Prostate gland (tissue), 2 donors: ENCODE measurements at regions not wholly inside any gene's neighbourhood (a gene's known extent, or its start where the extent isn't known, plus 50 kb on each side); places are given as distances from the start of the nearest gene placed in this dataset.
"Not testable (repeated sequence)": the region's sequence is repeated elsewhere in the genome, so short reads cannot be mapped to it uniquely, and the experiment has no call there.

Source experiments
- DNase-seq: peaks from one replicate; pipeline ENCODE4 v3.0.0-alpha.2; 2019; ENCODE audit warnings: low spot score
- H3K27ac ChIP-seq, 2 donors: fragments of 200-600 bp; sonication (generic); 2 replicates each; pipeline ENCODE4 v1.5.1; 2017 to 2019
- H3K27me3 ChIP-seq: fragments of 200-600 bp; sonication (generic); replicated peaks from 2 replicates; pipeline ENCODE4 v1.5.1; 2019; ENCODE audit not compliant: insufficient read depth
- H3K36me3 ChIP-seq, 2 donors: fragments of 200-600 bp; sonication (generic); 1 replicate in 1 of 2; 2 replicates in 1 of 2; pipeline versions ENCODE4 v1.5.1 to v1.8.1; 2017 to 2019
- H3K4me1 ChIP-seq: fragments of 200-600 bp; sonication (generic); replicated peaks from 2 replicates; pipeline ENCODE4 v1.5.1; 2019
- H3K4me3 ChIP-seq, 2 donors: fragments of 200-600 bp; sonication (generic); 2 replicates each; pipeline ENCODE4 v1.5.1; 2017 to 2019
- H3K9me3 ChIP-seq: fragments of 200-600 bp; sonication (generic); 2 replicates; pipeline ENCODE4 v1.5.1; 2017
- CTCF ChIP-seq, 4 experiments: fragments of 200-600 bp in 2 of 4; fragments of 450-650 bp in 2 of 4; sonication (generic) in 2 of 4; IDR thresholded peaks; 1 replicate in 3 of 4; 2 replicates in 1 of 4; pipeline ENCODE4 v1.5.1; 2016 to 2019; ENCODE audit warnings: antibody characterized with exemption in 4 of 4, mild to moderate bottlenecking in 2 of 4, moderate library complexity in 2 of 4
- POLR2A ChIP-seq: fragments of 450-650 bp; IDR thresholded peaks from one replicate; pipeline ENCODE4 v1.6.1; 2016; ENCODE audit warnings: antibody characterized with exemption, mild to moderate bottlenecking
- POLR2AphosphoS5 ChIP-seq: sonication (generic); formaldehyde crosslinking; IDR thresholded peaks from one replicate; pipeline ENCODE4 v1.6.1; 2017; ENCODE audit warnings: antibody characterized with exemption
- WGBS: methylation state at CpG from one replicate; pipeline ENCODE4 v1.1.5; 2018; 5-methylcytosine and 5-hydroxymethylcytosine counted together
- intact Hi-C: fragments of 100-400 bp; cut with DNase I; formaldehyde crosslinking; loops from one replicate; pipeline ENCODE4 v1.14.2; 2022

- no peak for TF ChIP-seq CTCF (IDR thresholded peaks at IDR 0.05)
- no peak for TF ChIP-seq POLR2A
- TF ChIP-seq POLR2AphosphoS5: no peak
- Histone ChIP-seq H3K27me3 (no peaks in the 10 kb centered on the region), H3K4me3 (no peak overlapping the region), H3K36me3 (no peaks in the 10 kb centered on the region), H3K9me3 (no peaks in the 10 kb centered on the region), H3K4me1 (no peaks in the 10 kb centered on the region), H3K27ac (no peak overlapping the region)
- DNase-seq: no peak
- intact Hi-C loops: no loop called here
Measured at GRCh38 chr2:224173210-224173609, 134.1 kb upstream of the SERPINE2 start.

- DNase-seq: no peak
- WGBS: 67% methylated on average over 3 of the region's 3 CpGs
- H3K4me1 ChIP-seq: no peaks in the 10 kb centered on the region
- H3K4me3 ChIP-seq: no peak overlapping the region
- intact Hi-C loops: no loop called here
- no peaks in the 10 kb centered on the region for H3K9me3 ChIP-seq
- no peaks in the 10 kb centered on the region for H3K36me3 ChIP-seq
- no peak for TF ChIP-seq CTCF (IDR thresholded peaks at IDR 0.05)
- no peak for TF ChIP-seq POLR2A
- TF ChIP-seq POLR2AphosphoS5: no peak
- H3K27ac ChIP-seq: no peak overlapping the region
- no peaks in the 10 kb centered on the region for H3K27me3 ChIP-seq
Measured at GRCh38 chr2:224171226-224171625, 132.1 kb upstream of the SERPINE2 start.

GRCh38 chr2:224169847-224170246 is 130.8 kb upstream of the SERPINE2 start:
- no peak overlapping the region for H3K4me3 ChIP-seq
- no peaks in the 10 kb centered on the region for H3K9me3 ChIP-seq
- DNase-seq: no peak
- H3K27ac ChIP-seq: no peak overlapping the region
- H3K36me3 ChIP-seq: no peaks in the 10 kb centered on the region
- H3K27me3 ChIP-seq: no peaks in the 10 kb centered on the region
- TF ChIP-seq POLR2A (no peak), CTCF (IDR thresholded peaks at IDR 0.05) (no peak), POLR2AphosphoS5 (no peak)
- no peaks in the 10 kb centered on the region for H3K4me1 ChIP-seq
- WGBS: 88% methylated on average over 8 of the region's 8 CpGs
- intact Hi-C loops: no loop called here

GRCh38 chr2:224167781-224168180 is 128.7 kb upstream of the SERPINE2 start:
- H3K4me1 ChIP-seq, intact Hi-C loops, H3K36me3 ChIP-seq, H3K27me3 ChIP-seq, DNase-seq, H3K4me3 ChIP-seq, H3K9me3 ChIP-seq, H3K27ac ChIP-seq: not testable (repeated sequence)

GRCh38 chr2:224166654-224167053 is 127.6 kb upstream of the SERPINE2 start:
- no peak for DNase-seq
- no peaks in the 10 kb centered on the region for H3K27me3 ChIP-seq
- TF ChIP-seq CTCF (IDR thresholded peaks at IDR 0.05) (no peak), POLR2AphosphoS5 (no peak), POLR2A (no peak)
- no peak overlapping the region for H3K27ac ChIP-seq
- H3K36me3 ChIP-seq: no peaks in the 10 kb centered on the region
- H3K4me3 ChIP-seq: no peak overlapping the region
- H3K9me3 ChIP-seq: no peaks in the 10 kb centered on the region
- 93% methylated on average over 2 of the region's 2 CpGs for WGBS
- intact Hi-C loops: no loop called here
- H3K4me1 ChIP-seq: no peaks in the 10 kb centered on the region

GRCh38 chr2:224165901-224166319 is 126.8 kb upstream of the SERPINE2 start:
- Histone ChIP-seq H3K27me3 (no peaks in the 10 kb centered on the region), H3K4me3 (no peak overlapping the region), H3K27ac (no peak overlapping the region), H3K36me3 (no peaks in the 10 kb centered on the region), H3K4me1 (no peaks in the 10 kb centered on the region), H3K9me3 (no peaks in the 10 kb centered on the region)
- no peak for DNase-seq
- TF ChIP-seq CTCF (IDR thresholded peaks at IDR 0.05): no peak
- TF ChIP-seq POLR2AphosphoS5: no peak
- no peak for TF ChIP-seq POLR2A
- WGBS: 25% methylated on average over 2 of the region's 2 CpGs
- intact Hi-C loops: no loop called here
